ENCODE measurements at regions not wholly inside any gene's neighbourhood (a gene's known extent, or its start where the extent isn't known, plus 50 kb on each side); places are given as distances from the start of the nearest gene placed in this dataset.

DNA sequence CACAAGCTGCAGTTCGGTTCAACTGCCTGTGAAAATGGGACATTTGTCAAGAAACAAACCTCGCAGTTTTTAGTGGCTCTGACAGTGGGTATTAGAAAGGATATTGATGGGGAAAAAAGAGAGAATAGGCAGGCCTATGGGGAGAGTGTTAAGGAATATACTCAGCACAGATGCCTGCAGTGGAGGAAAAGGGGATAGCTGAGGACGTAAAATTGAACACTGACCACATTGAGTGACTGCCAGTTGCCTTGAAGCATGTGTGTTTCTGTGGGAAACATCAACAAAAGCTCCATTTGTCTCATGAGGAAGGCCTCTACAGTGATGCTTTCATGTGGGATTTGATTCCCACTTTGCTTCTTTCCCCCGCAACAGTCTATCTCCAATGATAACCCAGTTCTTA, 1042.1 kb downstream of the TUSC7 start:
- TF ChIP-seq, protein P1, sequence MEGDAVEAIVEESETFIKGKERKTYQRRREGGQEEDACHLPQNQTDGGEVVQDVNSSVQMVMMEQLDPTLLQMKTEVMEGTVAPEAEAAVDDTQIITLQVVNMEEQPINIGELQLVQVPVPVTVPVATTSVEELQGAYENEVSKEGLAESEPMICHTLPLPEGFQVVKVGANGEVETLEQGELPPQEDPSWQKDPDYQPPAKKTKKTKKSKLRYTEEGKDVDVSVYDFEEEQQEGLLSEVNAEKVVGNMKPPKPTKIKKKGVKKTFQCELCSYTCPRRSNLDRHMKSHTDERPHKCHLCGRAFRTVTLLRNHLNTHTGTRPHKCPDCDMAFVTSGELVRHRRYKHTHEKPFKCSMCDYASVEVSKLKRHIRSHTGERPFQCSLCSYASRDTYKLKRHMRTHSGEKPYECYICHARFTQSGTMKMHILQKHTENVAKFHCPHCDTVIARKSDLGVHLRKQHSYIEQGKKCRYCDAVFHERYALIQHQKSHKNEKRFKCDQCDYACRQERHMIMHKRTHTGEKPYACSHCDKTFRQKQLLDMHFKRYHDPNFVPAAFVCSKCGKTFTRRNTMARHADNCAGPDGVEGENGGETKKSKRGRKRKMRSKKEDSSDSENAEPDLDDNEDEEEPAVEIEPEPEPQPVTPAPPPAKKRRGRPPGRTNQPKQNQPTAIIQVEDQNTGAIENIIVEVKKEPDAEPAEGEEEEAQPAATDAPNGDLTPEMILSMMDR (IDR thresholded peaks at IDR 0.05; ENCODE audit: insufficient read depth, low read depth, low read length), result no peak
- TF ChIP-seq EZH2 (IDR thresholded peaks at IDR 0.05; ENCODE audit: insufficient read depth, low read length), result no peak

Measured in astrocyte (in vitro differentiated cells and primary cell).